T47D (cell line): ENCODE measurements at regions not wholly inside any gene's neighbourhood (a gene's known extent, or its start where the extent isn't known, plus 50 kb on each side); places are given as distances from the start of the nearest gene placed in this dataset.
"Not testable (repeated sequence)": the region's sequence is repeated elsewhere in the genome, so short reads cannot be mapped to it uniquely, and the experiment has no call there.

Source experiments
- DNase-seq, 2 experiments: peaks; one replicate each; pipeline versions ENCODE4 v3.0.0 to v3.0.0-alpha.2; 2011 to 2012; ENCODE audit warnings: low read depth in 1 of 2, low spot score in 1 of 2
- JUND ChIP-seq: IDR thresholded peaks from 2 replicates; pipeline ENCODE4 v1.6.1; 2012; ENCODE audit warnings: low read depth
- in situ Hi-C: cut with HindIII; loops from 2 replicates; pipeline ENCODE4 v1.10.0; 2016; ENCODE audit warnings: low sequenced_read_pairs, low pct_unique_long_range_greater_than_20kb

GRCh38 chr13:55573565-55573964, 1567.2 kb upstream of the PRR20A start:
- no peak for DNase-seq
- in situ Hi-C loops, result no loop called here
- TF ChIP-seq JUND, result no peak

GRCh38 chr13:55576389-55576788, 1564.3 kb upstream of the PRR20A start:
- no peak for TF ChIP-seq JUND
- DNase-seq, result no peak
- in situ Hi-C loops, result no loop called here

GRCh38 chr13:55577082-55577846, 1563.5 kb upstream of the PRR20A start:
- TF ChIP-seq JUND, result no peak
- no peak for DNase-seq
- in situ Hi-C loops, result no loop called here

GRCh38 chr13:55577847-55578210, 1562.9 kb upstream of the PRR20A start:
- DNase-seq, result peak in 1 of 2 experiments; percentile 1
- no peak for TF ChIP-seq JUND
- in situ Hi-C loops, result no loop called here

- DNase-seq, in situ Hi-C loops: not testable (repeated sequence)
Observed at GRCh38 chr13:55582294-55582693, 1558.4 kb upstream of the PRR20A start.

GRCh38 chr13:55583953-55584593, 1556.6 kb upstream of the PRR20A start:
- no peak for DNase-seq
- in situ Hi-C loops, result no loop called here
- no peak for TF ChIP-seq JUND

GRCh38 chr13:55602784-55603183, 1537.9 kb upstream of the PRR20A start:
- in situ Hi-C loops, result no loop called here
- no peak for DNase-seq
- no peak for TF ChIP-seq JUND

GRCh38 chr13:55606045-55606665, 1534.6 kb upstream of the PRR20A start:
- no peak for DNase-seq
- in situ Hi-C loops, result no loop called here

GRCh38 chr13:55613429-55614187, 1527.1 kb upstream of the PRR20A start:
- no peak for DNase-seq
- no peak for TF ChIP-seq JUND
- in situ Hi-C loops, result no loop called here

More at GRCh38 chr13:55606045-55606665, 1534.6 kb upstream of the PRR20A start:
- TF ChIP-seq JUND, result no peak

GRCh38 chr13:55615081-55615480, 1525.6 kb upstream of the PRR20A start:
- in situ Hi-C loops, result no loop called here
- DNase-seq, result no peak
- no peak for TF ChIP-seq JUND

- no peak for TF ChIP-seq JUND
- in situ Hi-C loops, result no loop called here
- DNase-seq, result no peak
Observed at GRCh38 chr13:55617241-55617640, 1523.5 kb upstream of the PRR20A start.

GRCh38 chr13:55627221-55627620, 1513.5 kb upstream of the PRR20A start:
- in situ Hi-C loops, result no loop called here
- TF ChIP-seq JUND, result no peak
- DNase-seq, result no peak
